GM23248 (cell line): ENCODE measurements at regions not wholly inside any gene's neighbourhood (a gene's known extent, or its start where the extent isn't known, plus 50 kb on each side); places are given as distances from the start of the nearest gene placed in this dataset.
"Not testable (repeated sequence)": the region's sequence is repeated elsewhere in the genome, so short reads cannot be mapped to it uniquely, and the experiment has no call there.

Source experiments
- DNase-seq: peaks from one replicate; pipeline ENCODE4 v3.0.0-alpha.2; 2015
- H2AFZ ChIP-seq: fragments of 200-600 bp; sonication (generic); 2 replicates; pipeline ENCODE4 v1.6.1; 2016; ENCODE audit warnings: antibody characterized with exemption
- H3F3A ChIP-seq: fragments of 200-600 bp; sonication (generic); 2 replicates; pipeline ENCODE4 v1.6.1; 2016; ENCODE audit warnings: mild to moderate bottlenecking, antibody characterized with exemption, mixed run types; ENCODE audit not compliant: insufficient read depth
- H3K27ac ChIP-seq: fragments of 200-600 bp; sonication (generic); 2 replicates; pipeline ENCODE4 v1.5.1; 2016; ENCODE audit warnings: mild to moderate bottlenecking
- H3K27me3 ChIP-seq: fragments of 200-600 bp; sonication (generic); replicated peaks from 2 replicates; pipeline ENCODE4 v1.6.1; 2016; ENCODE audit warnings: mild to moderate bottlenecking; ENCODE audit not compliant: insufficient read depth
- H3K36me3 ChIP-seq: fragments of 200-600 bp; sonication (generic); 2 replicates; pipeline ENCODE4 v1.6.1; 2016; ENCODE audit warnings: low read depth, mild to moderate bottlenecking
- H3K4me1 ChIP-seq: fragments of 200-600 bp; sonication (generic); 2 replicates; pipeline ENCODE4 v1.6.1; 2016; ENCODE audit warnings: mild to moderate bottlenecking; ENCODE audit not compliant: insufficient read depth
- H3K4me2 ChIP-seq: fragments of 200-600 bp; sonication (generic); one replicate; pipeline ENCODE4 v1.6.1; 2016; ENCODE audit warnings: mild to moderate bottlenecking; ENCODE audit not compliant: unreplicated experiment
- H3K4me3 ChIP-seq: fragments of 200-600 bp; sonication (generic); 2 replicates; pipeline ENCODE4 v1.5.1; 2016; ENCODE audit warnings: mild to moderate bottlenecking
- H3K79me2 ChIP-seq: fragments of 200-600 bp; sonication (generic); 2 replicates; pipeline ENCODE4 v1.6.1; 2016; ENCODE audit warnings: mild to moderate bottlenecking; ENCODE audit not compliant: insufficient read depth
- H3K9ac ChIP-seq: fragments of 200-600 bp; sonication (generic); 2 replicates; pipeline ENCODE4 v1.6.1; 2016; ENCODE audit warnings: mild to moderate bottlenecking
- H3K9me2 ChIP-seq: fragments of 200-600 bp; sonication (generic); 2 replicates; pipeline ENCODE4 v1.6.1; 2016; ENCODE audit warnings: mixed run types, mild to moderate bottlenecking, moderate library complexity; ENCODE audit not compliant: insufficient read depth
- H3K9me3 ChIP-seq: fragments of 200-600 bp; sonication (generic); one replicate; pipeline ENCODE4 v1.6.1; 2017; ENCODE audit warnings: low read depth
- H4K20me1 ChIP-seq: fragments of 200-600 bp; sonication (generic); 2 replicates; pipeline ENCODE4 v1.6.0; 2016; ENCODE audit not compliant: insufficient read depth
- EZH2 ChIP-seq: fragments of 200-600 bp; sonication (generic); IDR thresholded peaks from 2 replicates; pipeline ENCODE4 v1.6.1; 2018; ENCODE audit warnings: antibody characterized with exemption, mild to moderate bottlenecking; ENCODE audit not compliant: insufficient read depth, poor library complexity, severe bottlenecking
- EZH2phosphoT487 ChIP-seq: fragments of 200-600 bp; sonication (generic); IDR thresholded peaks from 2 replicates; pipeline ENCODE4 v1.6.1; 2018; ENCODE audit warnings: antibody characterized with exemption, moderate library complexity, mild to moderate bottlenecking, low read depth; ENCODE audit not compliant: insufficient read depth
- WGBS, 2 experiments: methylation state at CpG; one replicate each; pipeline ENCODE4 v1.1.6; 2015 to 2017; ENCODE audit warnings: low lambda C conversion rate in 2 of 2, low coverage in 1 of 2; ENCODE audit errors: missing lambda C conversion rate in 2 of 2; 5-methylcytosine and 5-hydroxymethylcytosine counted together
- in situ Hi-C: fragments of 300-500 bp; cut with MboI; formaldehyde crosslinking; loops from 2 replicates; pipeline ENCODE4 v1.15.0; 2020

- H3K4me2 ChIP-seq, result no peak overlapping the region
- no peak overlapping the region for H3K9ac ChIP-seq
- 14 to 21% methylated on average over 3 of the region's 3 CpGs for WGBS, 2 experiments
- no peak overlapping the region for H2AFZ ChIP-seq
- TF ChIP-seq EZH2, result no peak
- TF ChIP-seq EZH2phosphoT487, result no peak
- DNase-seq, result no peak
- no peaks in the 10 kb centered on the region for H3K36me3 ChIP-seq
- no peaks in the 10 kb centered on the region for H3K27me3 ChIP-seq
- no peaks in the 10 kb centered on the region for H3F3A ChIP-seq
- no peak overlapping the region for H3K27ac ChIP-seq
- H4K20me1 ChIP-seq, result no peaks in the 10 kb centered on the region
- H3K4me3 ChIP-seq, result no peak overlapping the region
- no peaks in the 10 kb centered on the region for H3K4me1 ChIP-seq
- H3K9me3 ChIP-seq, result no peaks in the 10 kb centered on the region
- no peaks in the 10 kb centered on the region for H3K9me2 ChIP-seq
- H3K79me2 ChIP-seq, result no peaks in the 10 kb centered on the region
- in situ Hi-C loops, result no loop called here
These were observed 120.6 kb upstream of the KCND3 start for GRCh38 chr1:112110031-112110430.

GRCh38 chr1:112111734-112112133 lies 122.3 kb upstream of the KCND3 start:
- 0% methylated on average over 1 of the region's 1 CpG for WGBS, 2 experiments
- Histone ChIP-seq H3K4me3 (no peak overlapping the region), H3K27me3 (no peaks in the 10 kb centered on the region), H3K9me3 (no peaks in the 10 kb centered on the region), H3F3A (no peaks in the 10 kb centered on the region), H3K79me2 (no peaks in the 10 kb centered on the region), H3K9ac (no peak overlapping the region), H3K9me2 (no peaks in the 10 kb centered on the region), H3K36me3 (no peaks in the 10 kb centered on the region), H4K20me1 (no peaks in the 10 kb centered on the region), H3K4me2 (no peak overlapping the region), H2AFZ (no peak overlapping the region), H3K27ac (no peak overlapping the region), H3K4me1 (no peaks in the 10 kb centered on the region)
- TF ChIP-seq EZH2phosphoT487 (no peak), EZH2 (no peak)
- in situ Hi-C loops, result no loop called here
- DNase-seq, result no peak

- Histone ChIP-seq H3K4me3 (no peak overlapping the region), H3K27me3 (no peaks in the 10 kb centered on the region), H3K4me2 (no peak overlapping the region), H3K4me1 (no peaks in the 10 kb centered on the region), H3K9me3 (no peaks in the 10 kb centered on the region), H3K9ac (no peak overlapping the region), H3K27ac (no peak overlapping the region), H4K20me1 (no peaks in the 10 kb centered on the region), H3K9me2 (no peaks in the 10 kb centered on the region), H2AFZ (no peak overlapping the region), H3K36me3 (no peaks in the 10 kb centered on the region), H3K79me2 (no peaks in the 10 kb centered on the region), H3F3A (no peaks in the 10 kb centered on the region)
- TF ChIP-seq EZH2phosphoT487 (no peak), EZH2 (no peak)
- in situ Hi-C loops, result no loop called here
- DNase-seq, result no peak
- 30 to 48% methylated on average over 1 of the region's 1 CpG for WGBS, 2 experiments
These were observed 125.1 kb upstream of the KCND3 start for GRCh38 chr1:112114540-112114939.

- no peak for DNase-seq
- Histone ChIP-seq H3K9me2 (no peaks in the 10 kb centered on the region), H3F3A (no peaks in the 10 kb centered on the region), H3K27me3 (no peaks in the 10 kb centered on the region), H3K4me3 (no peak overlapping the region), H3K4me2 (no peak overlapping the region), H4K20me1 (no peaks in the 10 kb centered on the region), H3K79me2 (no peaks in the 10 kb centered on the region), H3K27ac (no peak overlapping the region), H3K9me3 (no peaks in the 10 kb centered on the region), H3K36me3 (no peaks in the 10 kb centered on the region), H2AFZ (no peak overlapping the region), H3K9ac (no peak overlapping the region), H3K4me1 (no peaks in the 10 kb centered on the region)
- TF ChIP-seq EZH2, result no peak
- TF ChIP-seq EZH2phosphoT487, result no peak
- in situ Hi-C loops, result no loop called here
- WGBS, 2 experiments, result 24 to 32% methylated on average over 2 of the region's 2 CpGs
These were observed 137.1 kb upstream of the KCND3 start for GRCh38 chr1:112126598-112126997.

GRCh38 chr1:112127606-112128005 lies 138.1 kb upstream of the KCND3 start:
- in situ Hi-C loops, H3K27ac ChIP-seq, H2AFZ ChIP-seq, H3F3A ChIP-seq, H3K9me2 ChIP-seq, H3K4me3 ChIP-seq, H3K9me3 ChIP-seq, H3K4me2 ChIP-seq, H3K36me3 ChIP-seq, H3K9ac ChIP-seq, DNase-seq, H4K20me1 ChIP-seq, H3K79me2 ChIP-seq, H3K27me3 ChIP-seq, H3K4me1 ChIP-seq: not testable (repeated sequence)
- WGBS, 2 experiments, result 51 to 54% methylated on average over 2 of the region's 2 CpGs
